ENCODE measurements at regions not wholly inside any gene's neighbourhood (a gene's known extent, or its start where the extent isn't known, plus 50 kb on each side); places are given as distances from the start of the nearest gene placed in this dataset.

DNA sequence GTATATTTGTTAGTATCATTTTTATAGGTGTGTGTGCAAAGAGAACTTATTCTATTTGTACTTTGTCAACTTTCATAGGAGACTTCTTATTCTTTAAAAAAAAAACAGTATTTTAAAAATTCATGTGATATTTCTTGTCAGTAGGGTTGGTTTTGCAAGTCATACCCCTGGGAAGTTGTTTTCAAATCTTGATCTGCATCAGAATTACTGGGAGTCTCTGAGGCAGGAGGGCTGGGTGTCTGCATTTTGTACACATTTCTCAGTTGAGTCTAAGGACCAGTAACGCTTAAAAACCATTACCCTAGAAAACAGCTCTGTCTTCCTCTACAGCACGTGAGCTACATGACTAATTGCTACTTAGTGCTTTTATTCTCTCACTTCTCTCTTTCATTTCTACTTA is 76.0 kb upstream of the CTTNBP2NL start:
- no peak for DNase-seq

DNA sequence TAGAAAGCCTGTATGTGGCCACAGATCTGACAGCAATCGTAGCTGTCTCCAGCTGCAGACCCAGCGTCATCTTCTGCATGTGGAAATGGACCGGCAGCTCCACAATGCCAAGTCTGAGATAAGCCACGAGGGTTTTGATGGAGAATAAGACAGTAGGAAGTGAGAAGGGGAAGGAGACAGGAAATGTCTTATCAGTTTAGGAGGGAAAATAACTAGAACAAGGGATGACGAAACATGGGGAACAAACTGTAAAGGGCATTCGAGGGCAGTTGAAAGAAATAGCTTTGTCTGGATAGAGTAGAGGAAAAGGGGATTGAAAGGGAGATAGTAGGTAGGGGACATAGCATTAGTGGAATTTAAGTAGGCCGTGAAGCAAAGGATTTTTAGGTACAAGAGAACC is 74.0 kb upstream of the CTTNBP2NL start:
- no peak for DNase-seq

- DNase-seq, result no peak
These were observed 72.9 kb upstream of the CTTNBP2NL start for GRCh38 chr1:112322983-112323678.

DNA sequence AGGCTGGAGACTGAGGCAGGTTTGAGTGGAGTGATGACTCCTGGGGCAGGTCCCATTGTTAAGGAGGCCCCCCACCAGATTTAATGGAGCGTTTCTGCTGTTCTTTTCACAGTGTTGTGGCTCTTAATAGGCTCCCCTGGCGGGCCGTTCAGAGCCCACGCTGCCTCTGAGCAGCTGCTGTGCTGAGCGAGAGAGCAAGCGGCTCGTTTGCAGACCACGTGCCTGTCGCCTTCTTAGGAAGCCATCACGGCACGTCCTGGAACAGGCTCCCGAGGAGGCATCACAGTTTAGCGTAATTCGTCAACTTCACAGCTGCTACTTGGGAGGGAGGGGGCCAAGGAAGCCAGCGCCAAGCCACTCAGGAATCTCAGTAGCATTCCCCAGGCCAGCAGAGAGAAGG is 70.5 kb upstream of the CTTNBP2NL start:
- no peak for DNase-seq

- no peak for DNase-seq
These were observed 67.4 kb upstream of the CTTNBP2NL start for GRCh38 chr1:112328600-112328999.

GRCh38 chr1:112332176-112333150 is 63.6 kb upstream of the CTTNBP2NL start:
- no peak for DNase-seq

DNA sequence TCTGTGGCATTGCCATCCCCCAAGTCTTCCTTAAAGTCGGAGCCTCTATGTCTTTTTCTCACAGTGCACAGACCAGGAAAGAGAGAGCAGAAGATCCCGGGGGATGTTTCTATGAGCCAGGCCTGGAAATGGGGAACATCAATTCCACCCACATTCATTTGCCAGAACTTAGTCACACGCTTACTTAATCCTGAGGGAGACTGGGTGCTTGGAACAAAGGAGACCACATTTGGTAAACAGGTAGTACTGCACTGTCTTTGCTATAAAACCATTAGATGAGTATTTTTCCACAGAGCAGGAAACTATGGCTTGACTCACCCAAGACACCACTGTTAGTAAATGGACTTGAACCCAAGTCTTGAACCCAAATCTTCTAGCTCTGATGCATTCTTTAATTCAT is 60.7 kb upstream of the CTTNBP2NL start:
- no peak for DNase-seq

- DNase-seq, result no peak
These were observed 58.9 kb upstream of the CTTNBP2NL start for GRCh38 chr1:112337028-112337531.

- no peak for DNase-seq
These were observed 54.0 kb upstream of the CTTNBP2NL start for GRCh38 chr1:112341986-112342385.

- no peak for DNase-seq
These were observed 53.5 kb upstream of the CTTNBP2NL start for GRCh38 chr1:112342558-112342957.

- no peak for DNase-seq
These were observed 51.1 kb upstream of the CTTNBP2NL start for GRCh38 chr1:112344754-112345423.
